ENCODE measurements at regions not wholly inside any gene's neighbourhood (a gene's known extent, or its start where the extent isn't known, plus 50 kb on each side); places are given as distances from the start of the nearest gene placed in this dataset.
"Not testable (repeated sequence)": the region's sequence is repeated elsewhere in the genome, so short reads cannot be mapped to it uniquely, and the experiment has no call there.

- Mint-ChIP-seq H3K4me1 (ENCODE audit: low read depth) (no peaks in the 10 kb centered on the region), H3K27ac (no peak overlapping the region), H3K36me3 (ENCODE audit: low read depth) (no peaks in the 10 kb centered on the region), H3K4me3 (no peak overlapping the region), H3K9me3 (peaks cover 4% of the 10 kb centered on the region), H3K27me3 (peaks cover 16% of the 10 kb centered on the region)
Observed at GRCh38 chr13:100797921-100798320, 123.3 kb upstream of the TMTC4 start.

- H3K27me3 Mint-ChIP-seq, result peaks cover 21% of the 10 kb centered on the region
- no peaks in the 10 kb centered on the region for H3K36me3 Mint-ChIP-seq (ENCODE audit: low read depth)
- H3K4me1 Mint-ChIP-seq (ENCODE audit: low read depth), result no peaks in the 10 kb centered on the region
- H3K9me3 Mint-ChIP-seq, result peaks cover 8% of the 10 kb centered on the region
- no peak overlapping the region for H3K27ac Mint-ChIP-seq
- no peak overlapping the region for H3K4me3 Mint-ChIP-seq
Observed at GRCh38 chr13:100796463-100796862, 121.9 kb upstream of the TMTC4 start.

DNA sequence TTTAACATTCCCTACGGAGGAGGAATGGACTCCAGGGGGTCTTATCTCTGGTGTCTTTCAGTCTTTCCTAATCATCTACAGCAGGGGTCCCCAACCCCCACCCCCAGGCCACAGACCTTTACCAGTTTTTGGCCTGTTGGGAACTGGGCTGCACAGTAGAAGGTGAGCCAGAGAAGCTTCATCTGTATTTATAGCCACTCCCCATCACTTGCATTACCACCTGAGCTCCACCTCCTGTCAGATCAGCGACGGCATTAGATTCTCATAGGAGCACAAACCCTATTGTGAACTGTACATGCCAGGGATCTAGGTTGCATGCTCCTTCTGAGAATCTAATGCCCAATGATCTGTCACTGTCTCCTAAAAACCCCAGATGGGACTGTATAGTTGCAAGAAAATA is 120.0 kb upstream of the TMTC4 start:
- Mint-ChIP-seq H3K36me3 (ENCODE audit: low read depth) (no peaks in the 10 kb centered on the region), H3K4me3 (no peak overlapping the region), H3K27me3 (peaks cover 28% of the 10 kb centered on the region), H3K27ac (no peak overlapping the region), H3K4me1 (ENCODE audit: low read depth) (no peaks in the 10 kb centered on the region), H3K9me3 (peaks cover 8% of the 10 kb centered on the region)

- peaks cover 23% of the 10 kb centered on the region for H3K27me3 Mint-ChIP-seq
- peaks cover 4% of the 10 kb centered on the region for H3K9me3 Mint-ChIP-seq
- H3K27ac Mint-ChIP-seq, result no peak overlapping the region
- H3K4me3 Mint-ChIP-seq, result no peak overlapping the region
- no peaks in the 10 kb centered on the region for H3K4me1 Mint-ChIP-seq (ENCODE audit: low read depth)
- H3K36me3 Mint-ChIP-seq (ENCODE audit: low read depth), result no peaks in the 10 kb centered on the region
Observed at GRCh38 chr13:100790405-100790804, 115.8 kb upstream of the TMTC4 start.

DNA sequence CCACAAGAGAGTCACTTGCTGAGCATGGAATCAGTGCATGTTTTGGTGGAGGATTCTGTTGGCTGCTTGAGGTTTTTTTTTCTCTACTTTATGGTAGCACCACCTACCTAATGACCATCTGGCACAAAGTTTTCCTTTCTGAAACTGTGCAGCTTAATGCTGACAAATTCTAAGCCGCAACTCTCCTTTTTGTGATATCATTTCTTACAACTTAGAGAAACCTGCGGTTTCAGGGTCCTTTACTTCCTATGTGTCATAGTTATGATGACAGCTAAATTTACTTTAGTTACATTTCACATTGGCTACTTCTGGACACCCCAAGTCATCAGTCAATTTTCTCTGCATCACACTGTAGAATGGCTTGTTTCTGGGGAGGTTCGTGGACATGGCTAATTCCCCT is 115.4 kb upstream of the TMTC4 start:
- peaks cover 23% of the 10 kb centered on the region for H3K27me3 Mint-ChIP-seq
- peaks cover 4% of the 10 kb centered on the region for H3K9me3 Mint-ChIP-seq
- H3K36me3 Mint-ChIP-seq (ENCODE audit: low read depth), result no peaks in the 10 kb centered on the region
- no peak overlapping the region for H3K4me3 Mint-ChIP-seq
- no peaks in the 10 kb centered on the region for H3K4me1 Mint-ChIP-seq (ENCODE audit: low read depth)
- H3K27ac Mint-ChIP-seq, result no peak overlapping the region

GRCh38 chr13:100789481-100789880 is 114.9 kb upstream of the TMTC4 start:
- Mint-ChIP-seq H3K4me3 (no peak overlapping the region), H3K4me1 (ENCODE audit: low read depth) (no peaks in the 10 kb centered on the region), H3K27me3 (peaks cover 23% of the 10 kb centered on the region), H3K9me3 (peaks cover 4% of the 10 kb centered on the region), H3K36me3 (ENCODE audit: low read depth) (no peaks in the 10 kb centered on the region), H3K27ac (no peak overlapping the region)

- peaks cover 7% of the 10 kb centered on the region for H3K9me3 Mint-ChIP-seq
- peaks cover 27% of the 10 kb centered on the region for H3K27me3 Mint-ChIP-seq
- no peaks in the 10 kb centered on the region for H3K4me1 Mint-ChIP-seq (ENCODE audit: low read depth)
- H3K36me3 Mint-ChIP-seq (ENCODE audit: low read depth), result no peaks in the 10 kb centered on the region
- H3K27ac Mint-ChIP-seq, result no peak overlapping the region
- H3K4me3 Mint-ChIP-seq, result no peak overlapping the region
Observed at GRCh38 chr13:100789025-100789424, 114.4 kb upstream of the TMTC4 start.

GRCh38 chr13:100788540-100788939 is 113.9 kb upstream of the TMTC4 start:
- H3K27ac Mint-ChIP-seq, result no peak overlapping the region
- H3K36me3 Mint-ChIP-seq (ENCODE audit: low read depth), result no peaks in the 10 kb centered on the region
- H3K4me3 Mint-ChIP-seq, result no peak overlapping the region
- no peaks in the 10 kb centered on the region for H3K4me1 Mint-ChIP-seq (ENCODE audit: low read depth)
- peaks cover 25% of the 10 kb centered on the region for H3K27me3 Mint-ChIP-seq
- peaks cover 7% of the 10 kb centered on the region for H3K9me3 Mint-ChIP-seq

GRCh38 chr13:100787899-100788298 is 113.3 kb upstream of the TMTC4 start:
- H3K9me3 Mint-ChIP-seq, result peaks cover 7% of the 10 kb centered on the region
- no peak overlapping the region for H3K4me3 Mint-ChIP-seq
- no peaks in the 10 kb centered on the region for H3K36me3 Mint-ChIP-seq (ENCODE audit: low read depth)
- H3K27me3 Mint-ChIP-seq, result peaks cover 24% of the 10 kb centered on the region
- no peak overlapping the region for H3K27ac Mint-ChIP-seq
- H3K4me1 Mint-ChIP-seq (ENCODE audit: low read depth), result no peaks in the 10 kb centered on the region

- H3K4me1 Mint-ChIP-seq (ENCODE audit: low read depth); H3K27ac Mint-ChIP-seq; H3K36me3 Mint-ChIP-seq (ENCODE audit: low read depth); H3K9me3 Mint-ChIP-seq; H3K4me3 Mint-ChIP-seq; H3K27me3 Mint-ChIP-seq: not testable (repeated sequence)
Observed at GRCh38 chr13:100776686-100777085, 102.1 kb upstream of the TMTC4 start.

GRCh38 chr13:100773923-100774663 is 99.5 kb upstream of the TMTC4 start:
- H3K9me3 Mint-ChIP-seq, result no peaks in the 10 kb centered on the region
- H3K36me3 Mint-ChIP-seq (ENCODE audit: low read depth), result no peaks in the 10 kb centered on the region
- H3K27me3 Mint-ChIP-seq, result peaks cover 3% of the 10 kb centered on the region
- no peak overlapping the region for H3K27ac Mint-ChIP-seq
- peaks cover 3% of the 10 kb centered on the region for H3K4me1 Mint-ChIP-seq (ENCODE audit: low read depth)
- H3K4me3 Mint-ChIP-seq, result no peak overlapping the region

- Mint-ChIP-seq H3K4me3 (no peak overlapping the region), H3K36me3 (ENCODE audit: low read depth) (no peaks in the 10 kb centered on the region), H3K27ac (no peak overlapping the region), H3K27me3 (peaks cover 2% of the 10 kb centered on the region), H3K4me1 (ENCODE audit: low read depth) (peaks cover 3% of the 10 kb centered on the region), H3K9me3 (no peaks in the 10 kb centered on the region)
Observed at GRCh38 chr13:100773429-100773828, 98.8 kb upstream of the TMTC4 start.

GRCh38 chr13:100767192-100767591 is 92.6 kb upstream of the TMTC4 start:
- Mint-ChIP-seq H3K9me3 (no peaks in the 10 kb centered on the region), H3K4me1 (ENCODE audit: low read depth) (no peaks in the 10 kb centered on the region), H3K27me3 (peaks cover 7% of the 10 kb centered on the region), H3K4me3 (no peak overlapping the region), H3K27ac (no peak overlapping the region), H3K36me3 (ENCODE audit: low read depth) (no peaks in the 10 kb centered on the region)

DNA sequence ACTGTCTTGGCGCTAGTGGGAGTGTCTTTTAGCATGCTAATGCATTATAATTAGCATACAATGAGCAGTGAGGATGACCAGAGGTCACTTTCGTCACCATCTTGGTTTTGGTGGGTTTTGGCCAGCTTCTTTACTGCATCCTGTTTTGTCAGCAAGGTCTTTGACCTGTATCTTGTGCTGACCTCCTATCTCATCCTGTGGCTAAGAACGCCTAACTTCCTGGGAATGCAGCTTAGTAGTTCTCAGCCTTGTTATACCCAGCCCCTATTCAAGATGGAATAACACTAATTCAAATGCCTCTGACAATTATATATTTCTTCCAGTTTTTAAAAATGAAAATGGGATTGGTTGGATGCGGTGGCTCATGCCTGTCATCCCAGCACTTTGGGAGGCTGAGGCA is 92.0 kb upstream of the TMTC4 start:
- not testable (repeated sequence) for H3K36me3 Mint-ChIP-seq (ENCODE audit: low read depth); H3K27ac Mint-ChIP-seq; H3K27me3 Mint-ChIP-seq

DNA sequence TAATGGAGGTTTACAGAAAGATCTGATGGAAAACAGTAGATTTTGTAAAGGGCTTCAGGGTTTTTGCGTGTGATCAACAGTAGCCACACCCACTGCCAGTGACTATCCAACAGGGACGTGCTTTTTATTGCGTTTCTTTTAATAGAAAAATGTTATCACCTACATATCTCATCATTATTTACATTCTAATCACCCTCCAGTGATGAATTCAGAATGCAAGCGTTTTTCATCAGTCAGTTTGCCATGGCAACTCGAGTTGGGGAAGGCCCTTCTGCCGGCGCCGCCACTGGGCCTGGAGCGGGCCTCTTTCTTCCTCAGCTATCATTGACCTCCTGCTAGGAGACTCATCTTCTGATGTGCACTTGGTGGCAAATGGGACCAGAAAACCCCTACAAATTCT is 90.3 kb upstream of the TMTC4 start:
- Mint-ChIP-seq H3K4me1 (ENCODE audit: low read depth) (no peaks in the 10 kb centered on the region), H3K4me3 (no peak overlapping the region), H3K27ac (no peak overlapping the region), H3K27me3 (peaks cover 7% of the 10 kb centered on the region), H3K36me3 (ENCODE audit: low read depth) (no peaks in the 10 kb centered on the region), H3K9me3 (no peaks in the 10 kb centered on the region)

More for the DNA sequence above, 92.0 kb upstream of the TMTC4 start:
- H3K4me1 Mint-ChIP-seq (ENCODE audit: low read depth); H3K9me3 Mint-ChIP-seq; H3K4me3 Mint-ChIP-seq: not testable (repeated sequence)

DNA sequence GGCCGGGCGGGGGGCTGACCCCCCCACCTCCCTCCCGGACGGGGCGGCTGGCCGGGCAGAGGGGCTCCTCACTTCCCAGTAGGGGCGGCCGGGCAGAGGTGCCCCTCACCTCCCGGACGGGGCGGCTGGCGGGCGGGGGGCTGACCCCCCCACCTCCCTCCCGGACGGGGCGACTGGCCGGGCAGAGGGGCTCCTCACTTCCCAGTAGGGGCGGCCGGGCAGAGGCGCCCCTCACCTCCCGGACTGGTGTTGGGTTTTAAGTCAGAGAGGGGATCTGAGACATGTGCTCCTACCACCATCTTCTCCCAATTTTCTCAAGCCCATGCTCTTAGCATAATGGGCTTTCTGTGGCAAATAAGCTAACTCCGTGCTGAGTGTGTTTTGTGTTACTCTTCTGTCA is 87.5 kb upstream of the TMTC4 start:
- not testable (repeated sequence) for H3K36me3 Mint-ChIP-seq (ENCODE audit: low read depth); H3K27me3 Mint-ChIP-seq; H3K9me3 Mint-ChIP-seq; H3K4me3 Mint-ChIP-seq; H3K27ac Mint-ChIP-seq; H3K4me1 Mint-ChIP-seq (ENCODE audit: low read depth)
